HG02623 (cell line): ENCODE measurements at regions not wholly inside any gene's neighbourhood (a gene's known extent, or its start where the extent isn't known, plus 50 kb on each side); places are given as distances from the start of the nearest gene placed in this dataset.

Experiments used
- ATAC-seq: cut with Tn5 transposase; IDR thresholded peaks from one replicate; pipeline ENCODE4 v1.9.1; 2021; ENCODE audit warnings: moderate library complexity; ENCODE audit not compliant: unreplicated experiment

DNA sequence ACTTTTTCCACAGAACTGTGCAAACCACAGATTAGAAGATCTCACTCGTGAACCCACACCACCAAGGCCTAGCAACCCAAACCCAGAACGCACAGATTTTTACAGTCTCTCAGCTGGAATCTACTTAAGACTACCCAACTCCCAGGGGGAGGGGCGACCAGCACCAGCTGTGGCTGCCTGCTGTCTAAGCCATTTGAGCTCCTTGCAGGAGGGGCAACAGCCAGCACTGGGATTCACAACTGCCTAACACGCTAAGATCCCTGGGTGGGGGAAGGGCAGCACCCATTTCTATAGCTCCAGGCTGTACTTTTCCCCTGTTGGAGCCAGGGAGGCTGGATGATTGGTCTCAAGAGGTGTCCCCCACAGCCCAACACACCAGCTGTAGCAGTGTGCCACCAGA lies 368.8 kb downstream of the SUCLA2 start:
- ATAC-seq, result no peak

DNA sequence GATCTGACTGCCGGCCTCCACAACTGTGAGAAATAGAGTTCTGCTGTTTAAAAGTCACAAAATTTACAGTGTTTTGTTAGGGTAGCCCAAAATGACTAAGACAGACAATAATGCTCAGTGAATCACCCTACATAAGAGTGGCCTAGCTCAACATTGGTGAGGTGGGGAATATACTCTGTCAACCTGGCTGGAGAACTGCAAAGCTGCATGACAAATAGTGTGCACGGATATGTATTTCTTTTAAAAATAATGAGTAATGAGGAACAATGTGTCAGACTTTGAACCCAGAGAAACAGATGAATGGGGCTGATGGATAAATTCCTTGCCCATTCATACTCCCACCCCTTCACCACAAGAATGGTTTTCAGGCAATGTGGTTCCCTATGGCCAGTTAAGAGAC lies 372.4 kb downstream of the SUCLA2 start:
- ATAC-seq, result no peak

DNA sequence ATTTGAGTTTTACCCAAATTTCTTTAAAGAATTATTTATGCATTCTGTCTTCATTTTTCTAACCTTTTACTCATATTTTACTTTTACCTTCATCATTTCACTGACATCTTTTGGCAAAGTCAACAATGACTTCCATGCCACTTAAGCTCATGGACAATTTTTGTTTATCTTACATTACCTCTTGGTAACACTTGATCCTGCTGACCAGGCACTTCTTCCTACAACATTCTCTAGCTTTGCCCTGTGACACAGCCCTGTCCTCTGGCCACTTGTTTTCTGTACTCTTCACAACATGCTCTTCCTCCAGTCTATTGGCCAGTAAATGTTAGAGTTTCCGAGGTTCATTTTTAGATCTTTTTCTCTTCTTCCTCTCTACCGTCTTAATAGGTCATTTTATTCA lies 377.2 kb downstream of the SUCLA2 start:
- no peak for ATAC-seq

DNA sequence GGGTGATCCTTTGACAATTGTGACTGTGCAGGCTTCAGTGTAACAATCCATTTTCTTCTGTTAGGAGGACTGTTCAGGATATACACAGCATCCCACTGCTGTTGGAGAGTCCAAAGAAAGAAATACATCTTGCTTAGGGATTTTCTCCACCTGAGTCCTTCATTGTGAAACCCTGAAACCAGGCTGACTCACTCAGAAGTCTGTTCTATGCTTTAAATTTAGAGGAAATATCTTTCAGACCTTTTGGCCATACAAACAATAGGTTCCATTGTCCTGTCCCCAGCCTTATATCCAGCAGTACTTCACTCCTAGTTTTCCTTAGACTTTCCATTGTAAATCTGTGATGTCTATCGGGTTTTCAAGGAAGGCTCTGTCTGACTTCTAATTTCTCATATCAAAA lies 379.1 kb downstream of the SUCLA2 start:
- ATAC-seq, result no peak

DNA sequence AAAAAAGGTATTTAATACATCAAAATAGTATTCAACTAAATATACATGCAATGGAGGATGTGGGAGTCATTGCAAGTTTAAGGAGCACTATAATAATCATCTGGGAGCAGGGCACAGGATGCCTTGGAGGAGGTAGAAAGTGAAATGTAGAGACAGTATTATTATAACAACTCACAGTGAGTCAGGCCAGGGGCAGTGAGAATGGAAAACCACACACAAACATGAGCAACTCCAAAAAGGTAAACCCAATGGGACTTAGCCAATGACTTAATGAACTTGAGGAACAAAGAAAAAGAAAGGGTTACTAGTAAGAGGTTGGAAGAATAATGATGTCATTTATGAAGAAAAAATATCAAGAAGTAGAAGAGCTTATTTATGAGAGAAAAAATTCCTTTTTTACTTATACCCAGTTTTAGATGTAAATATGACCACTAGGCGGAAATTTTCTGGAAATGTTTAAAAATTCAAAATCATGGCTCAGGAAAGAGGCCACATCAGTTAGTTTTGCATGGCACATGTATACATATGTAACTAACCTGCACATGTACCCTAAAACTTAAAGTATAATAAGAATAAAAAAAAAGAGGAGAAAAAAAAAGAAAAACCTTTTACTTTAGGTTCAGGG lies 389.3 kb downstream of the SUCLA2 start:
- ATAC-seq, result no peak

DNA sequence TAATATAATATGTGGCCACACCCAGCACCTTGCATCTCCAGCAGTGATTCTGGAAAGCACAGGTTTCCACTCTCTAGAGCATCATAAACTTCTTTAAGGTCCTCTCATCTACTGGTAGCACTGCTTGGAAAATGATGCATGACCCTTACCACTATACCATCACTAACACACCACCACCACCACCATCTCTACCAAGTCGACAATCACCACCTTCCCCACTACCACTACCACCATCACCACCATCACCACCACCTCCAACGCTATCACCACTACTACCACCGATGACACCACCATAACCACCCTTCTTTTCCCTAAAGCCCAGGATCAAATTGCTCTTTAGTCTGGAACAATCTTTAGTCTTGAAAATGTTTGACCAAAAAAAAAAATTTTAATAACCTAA lies 390.4 kb downstream of the SUCLA2 start:
- no peak for ATAC-seq

DNA sequence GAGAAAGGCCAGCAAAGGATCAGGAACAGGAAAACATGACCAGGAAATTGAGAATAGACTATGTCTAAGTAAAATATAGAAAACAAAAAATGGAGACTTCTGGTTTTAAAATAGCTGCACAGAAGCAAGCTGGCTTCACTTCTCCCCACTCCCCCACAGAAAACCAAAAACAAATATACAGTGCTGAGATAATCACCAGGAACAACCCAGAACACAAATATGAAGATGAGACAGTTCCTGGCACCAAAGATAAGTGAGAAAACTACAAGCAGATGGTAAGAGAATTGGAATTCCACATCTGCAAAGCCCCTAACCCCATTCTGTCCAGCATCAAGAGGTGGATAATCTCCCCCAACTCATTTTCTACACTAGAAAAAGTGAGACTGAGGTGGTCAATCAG lies 397.7 kb downstream of the SUCLA2 start:
- no peak for ATAC-seq

DNA sequence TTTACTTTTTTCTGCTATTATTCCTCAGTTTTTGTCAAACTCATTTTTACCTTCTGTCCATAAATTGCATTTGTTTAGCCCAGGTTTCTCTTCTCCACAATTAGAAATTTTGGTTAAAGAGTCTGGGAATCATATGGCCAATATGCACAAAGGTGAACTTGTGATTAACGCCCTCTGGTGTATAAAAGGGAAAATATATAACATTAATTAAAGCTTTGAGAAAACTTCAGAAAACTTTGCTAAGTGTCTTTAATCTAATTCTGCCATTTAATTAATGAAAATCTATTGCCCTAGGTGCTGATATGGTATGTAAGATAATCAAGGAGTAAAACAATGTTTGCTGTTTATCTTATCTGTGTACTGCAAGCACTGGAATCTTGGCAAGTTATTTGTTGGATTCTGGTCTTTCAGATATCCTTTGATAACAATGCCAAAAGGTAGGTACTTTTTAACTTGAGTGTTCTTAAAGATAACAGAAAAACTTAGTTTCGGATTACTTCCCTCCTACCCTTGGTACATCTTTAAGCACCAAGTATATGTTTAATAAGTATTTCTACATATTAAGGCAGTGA lies 402.6 kb downstream of the SUCLA2 start:
- no peak for ATAC-seq

DNA sequence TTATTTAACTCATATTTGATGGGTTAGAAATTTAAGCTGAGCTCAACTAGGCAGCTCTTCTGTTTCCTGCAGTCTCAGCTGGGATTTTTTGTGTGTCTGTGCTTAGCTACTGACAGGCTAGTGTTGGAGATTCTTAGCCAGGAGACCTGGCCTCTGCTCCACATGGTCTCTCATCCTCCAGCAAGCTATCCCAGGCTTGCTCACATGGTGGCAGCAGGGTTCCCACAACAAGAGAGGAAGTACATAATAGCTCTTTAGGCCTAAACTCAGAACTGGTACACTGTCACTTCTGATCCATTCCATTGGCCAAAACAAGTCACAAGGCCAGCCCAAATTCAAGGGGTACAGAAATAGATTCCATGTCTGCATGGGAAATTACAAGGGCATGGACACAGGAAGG lies 406.2 kb downstream of the SUCLA2 start:
- no peak for ATAC-seq

DNA sequence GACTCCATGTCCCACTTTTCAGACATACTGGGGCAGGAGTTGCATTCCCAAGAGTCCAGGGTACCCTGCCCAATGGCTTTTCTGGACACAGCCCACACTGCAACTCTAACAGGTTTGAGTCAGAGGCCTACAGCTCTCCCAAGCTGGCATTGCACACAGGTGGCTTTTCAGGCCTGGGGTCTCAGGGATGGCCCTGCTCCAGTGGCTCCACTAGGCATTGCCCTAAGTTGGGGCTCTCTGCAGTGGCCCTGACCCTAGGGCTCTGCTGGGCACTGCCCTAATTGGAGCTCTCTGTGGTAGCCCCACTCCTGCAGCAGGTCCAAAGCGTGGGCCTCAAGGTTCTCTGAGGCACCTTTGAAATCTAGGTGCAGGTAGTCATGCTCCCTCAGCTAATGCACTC lies 408.8 kb downstream of the SUCLA2 start:
- ATAC-seq, result no peak

DNA sequence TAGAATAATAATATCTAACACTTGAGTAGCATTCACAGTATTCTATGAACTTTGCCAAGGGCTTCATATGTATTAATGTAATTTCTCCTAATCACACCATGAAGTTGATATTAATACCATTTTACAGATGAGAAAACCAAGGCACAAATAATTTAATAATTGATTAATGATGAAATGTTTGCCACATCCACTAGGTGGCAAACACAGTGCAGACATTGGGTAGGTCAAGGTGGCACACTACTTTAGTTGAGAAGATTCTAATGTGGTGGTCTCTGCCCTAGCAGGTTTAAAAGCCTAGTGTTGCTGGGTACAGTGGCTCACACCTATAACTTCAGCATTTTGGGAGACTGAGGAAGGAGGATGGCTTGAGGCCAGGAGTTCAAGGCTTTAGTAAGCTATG lies 412.4 kb downstream of the SUCLA2 start:
- no peak for ATAC-seq

DNA sequence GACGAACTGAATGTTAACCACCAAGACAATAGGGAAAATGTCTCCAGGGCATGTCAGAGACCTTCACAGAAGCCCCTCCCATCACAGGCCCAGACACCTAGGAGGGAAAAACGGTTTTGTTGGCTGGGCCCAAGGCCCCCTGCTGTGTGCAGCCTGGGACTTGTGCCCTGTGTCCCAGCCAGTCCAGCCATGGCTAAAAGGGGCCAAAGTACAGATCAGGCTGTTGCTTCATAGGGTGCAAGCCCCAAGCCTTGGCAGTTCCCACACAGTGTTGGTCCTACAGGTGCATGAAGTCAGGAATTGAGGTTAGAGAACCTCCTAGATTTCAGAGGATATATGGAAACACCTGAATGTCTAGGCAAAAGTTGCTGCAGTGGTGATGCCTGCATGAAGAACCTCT lies 428.7 kb downstream of the SUCLA2 start:
- ATAC-seq, result no peak

DNA sequence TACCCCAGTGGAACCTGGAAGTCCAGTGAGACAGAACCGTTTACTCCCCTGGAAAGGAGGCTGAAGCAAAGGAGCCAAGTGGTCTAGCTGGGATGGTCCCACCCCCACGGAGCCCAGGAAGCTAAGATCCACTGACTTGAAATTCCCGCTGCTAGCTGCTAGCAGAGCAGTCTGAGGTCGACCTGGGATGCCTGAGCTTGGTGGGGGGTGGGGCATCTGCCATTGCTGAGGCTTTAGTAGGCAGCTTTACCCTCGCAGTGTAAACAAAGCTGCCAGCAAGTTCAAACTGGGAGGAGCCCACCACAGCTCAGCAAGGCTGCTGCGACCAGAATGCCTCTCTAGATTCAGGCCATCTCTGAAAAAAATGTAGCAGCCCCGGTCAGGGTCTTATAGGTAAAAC lies 437.0 kb downstream of the SUCLA2 start:
- ATAC-seq, result no peak

DNA sequence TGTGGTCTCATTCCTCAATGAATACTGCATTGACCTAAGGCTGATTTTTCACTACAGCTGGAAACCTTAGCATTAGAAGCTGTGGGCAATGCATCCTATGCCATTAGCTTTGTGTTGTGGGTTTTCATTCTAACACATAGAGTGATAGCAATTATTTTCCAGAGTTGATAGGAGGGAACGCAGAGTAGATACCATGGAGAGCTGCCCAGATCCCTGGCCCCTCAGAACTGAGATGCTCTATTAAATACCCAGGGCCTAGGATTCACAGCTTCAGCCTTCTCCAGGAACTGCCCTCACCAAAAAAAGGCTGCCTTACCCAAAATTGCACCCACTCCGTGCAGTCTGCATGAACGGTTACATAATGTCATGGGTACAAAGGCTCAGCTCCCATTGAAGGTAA lies 444.4 kb downstream of the SUCLA2 start:
- ATAC-seq, result no peak

DNA sequence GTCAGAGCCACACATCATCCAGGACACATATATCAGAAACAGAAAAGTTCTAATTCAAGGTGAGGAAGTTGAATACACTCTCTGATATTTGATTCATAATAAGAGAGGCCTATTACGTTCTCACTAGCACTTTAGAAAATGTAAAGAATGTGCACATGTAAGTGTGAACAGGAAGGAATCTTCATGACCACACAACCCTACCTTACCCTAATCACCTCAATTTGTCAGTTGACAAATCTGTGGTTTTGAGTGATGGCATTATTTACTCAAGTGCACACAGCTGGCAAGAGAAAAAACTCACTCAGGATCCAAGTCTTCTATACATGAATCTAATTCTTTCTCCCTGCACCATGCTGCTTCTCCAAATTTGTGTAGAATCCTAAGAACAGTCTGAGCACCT lies 445.8 kb downstream of the SUCLA2 start:
- no peak for ATAC-seq

DNA sequence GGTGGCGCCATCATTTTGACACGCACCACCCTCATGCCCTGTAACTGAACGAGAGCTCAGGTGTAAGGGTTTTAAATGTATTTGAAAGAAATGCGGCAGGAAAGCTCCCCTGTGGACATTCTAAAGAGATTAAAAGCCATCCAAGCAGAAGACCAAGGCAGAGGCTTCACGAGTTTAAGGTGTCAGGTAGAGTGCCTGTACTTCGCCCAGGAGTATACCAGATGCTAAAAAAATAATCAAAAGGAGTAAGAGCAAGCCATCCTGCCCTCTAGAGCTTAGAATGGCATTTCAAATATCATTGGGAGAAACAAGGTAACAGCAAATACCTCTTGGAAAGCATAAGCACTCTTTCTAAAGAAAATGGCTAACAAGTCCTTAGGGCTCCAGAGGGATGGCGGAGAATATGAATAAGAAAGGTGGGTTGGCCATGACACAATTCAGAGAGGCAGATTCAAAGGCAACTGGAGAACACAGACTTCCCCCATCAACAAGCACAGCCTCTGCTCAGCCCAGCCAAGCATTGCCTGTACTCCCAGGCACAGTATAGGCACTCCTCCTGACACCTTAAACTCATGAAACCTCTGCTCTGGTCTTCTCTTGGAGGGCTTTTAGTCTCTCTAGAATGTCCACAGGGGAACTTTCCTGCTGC lies 447.6 kb downstream of the SUCLA2 start:
- no peak for ATAC-seq

DNA sequence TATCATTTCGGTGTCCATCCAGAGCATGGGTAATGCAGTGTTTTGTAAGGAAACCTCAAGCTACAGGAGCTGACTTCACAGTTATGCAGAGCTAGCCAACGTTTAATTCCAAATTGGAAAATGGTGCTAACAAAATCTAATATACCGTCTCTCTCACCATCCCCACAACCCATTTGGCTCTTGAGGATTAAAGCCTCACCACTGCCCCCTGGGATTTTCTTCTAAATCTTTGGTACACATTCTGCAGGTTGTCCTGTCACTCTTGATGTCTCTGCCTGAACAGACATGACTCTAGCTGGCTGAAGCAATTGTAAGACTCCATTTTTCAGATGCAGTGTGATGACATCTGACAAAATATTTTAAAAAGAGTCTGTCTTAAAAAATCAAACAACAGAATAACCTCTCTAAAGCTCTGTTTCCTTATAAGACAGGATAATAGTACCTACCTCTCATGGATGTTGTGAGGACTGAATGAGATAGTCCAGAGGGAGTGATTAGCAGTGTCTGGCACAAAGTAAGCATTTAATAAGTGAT lies 451.8 kb downstream of the SUCLA2 start:
- ATAC-seq, result no peak

DNA sequence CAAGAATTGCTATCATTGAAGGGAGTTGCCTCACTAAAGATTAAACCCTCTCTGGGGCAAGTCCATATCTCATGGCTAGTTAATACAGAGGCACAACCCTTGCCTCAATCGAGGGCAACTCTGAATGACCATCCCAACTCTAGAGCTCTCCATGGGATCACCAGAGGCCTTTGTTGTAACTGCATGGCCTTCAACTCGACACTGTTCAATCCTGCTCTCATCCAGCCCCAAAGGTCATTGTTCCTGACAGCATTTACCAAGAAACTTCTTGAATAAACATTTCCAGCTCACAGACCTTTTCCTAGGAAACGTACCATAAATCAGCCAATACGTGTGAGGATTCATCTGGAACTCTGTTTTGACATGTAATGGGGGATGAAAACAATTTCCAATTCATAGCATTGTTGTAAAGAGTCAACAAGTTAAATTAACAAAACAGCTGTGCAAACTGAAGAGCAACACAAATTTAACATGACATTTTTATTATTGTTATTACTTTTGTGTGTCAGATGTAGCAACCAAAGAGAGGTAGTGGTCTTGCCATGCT lies 452.7 kb downstream of the SUCLA2 start:
- no peak for ATAC-seq

DNA sequence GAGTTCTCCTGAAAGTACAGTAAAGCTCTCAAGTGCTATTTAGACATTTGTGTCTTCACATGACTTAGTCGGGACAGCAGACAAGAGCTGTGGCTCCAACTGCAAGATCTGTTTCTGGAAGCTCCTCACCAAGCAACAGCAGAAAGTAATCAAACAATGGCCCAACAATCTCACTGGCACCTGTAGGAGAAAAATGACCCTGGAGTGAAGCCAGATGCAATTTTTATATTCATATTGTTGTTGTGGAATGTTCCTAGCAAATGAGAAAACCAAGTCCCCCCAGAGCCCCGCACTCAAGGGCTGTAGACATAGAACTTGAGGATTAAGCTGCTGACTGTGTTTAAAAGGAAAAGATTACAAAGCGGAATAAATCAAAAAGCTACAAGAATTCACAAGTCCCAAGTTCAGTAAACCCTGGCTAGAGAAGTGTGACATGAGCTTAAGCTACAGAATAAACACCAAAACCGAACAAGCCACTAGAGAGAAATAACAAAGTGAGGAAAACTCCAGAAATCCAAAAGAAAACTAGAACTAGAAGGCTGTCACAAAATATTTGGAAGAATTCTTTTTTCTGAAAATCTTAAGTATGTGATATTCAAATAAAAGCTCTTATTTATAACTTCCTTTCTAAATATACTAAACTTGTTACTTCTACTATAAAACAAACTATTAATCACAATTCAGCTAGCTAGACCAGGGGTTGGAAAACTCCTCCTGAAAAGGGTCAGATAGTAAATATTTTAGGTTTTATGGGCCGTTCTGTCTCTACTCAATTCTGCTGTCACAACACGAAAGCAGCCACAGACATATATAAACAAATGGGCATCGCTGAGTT lies 454.5 kb downstream of the SUCLA2 start:
- ATAC-seq, result no peak

DNA sequence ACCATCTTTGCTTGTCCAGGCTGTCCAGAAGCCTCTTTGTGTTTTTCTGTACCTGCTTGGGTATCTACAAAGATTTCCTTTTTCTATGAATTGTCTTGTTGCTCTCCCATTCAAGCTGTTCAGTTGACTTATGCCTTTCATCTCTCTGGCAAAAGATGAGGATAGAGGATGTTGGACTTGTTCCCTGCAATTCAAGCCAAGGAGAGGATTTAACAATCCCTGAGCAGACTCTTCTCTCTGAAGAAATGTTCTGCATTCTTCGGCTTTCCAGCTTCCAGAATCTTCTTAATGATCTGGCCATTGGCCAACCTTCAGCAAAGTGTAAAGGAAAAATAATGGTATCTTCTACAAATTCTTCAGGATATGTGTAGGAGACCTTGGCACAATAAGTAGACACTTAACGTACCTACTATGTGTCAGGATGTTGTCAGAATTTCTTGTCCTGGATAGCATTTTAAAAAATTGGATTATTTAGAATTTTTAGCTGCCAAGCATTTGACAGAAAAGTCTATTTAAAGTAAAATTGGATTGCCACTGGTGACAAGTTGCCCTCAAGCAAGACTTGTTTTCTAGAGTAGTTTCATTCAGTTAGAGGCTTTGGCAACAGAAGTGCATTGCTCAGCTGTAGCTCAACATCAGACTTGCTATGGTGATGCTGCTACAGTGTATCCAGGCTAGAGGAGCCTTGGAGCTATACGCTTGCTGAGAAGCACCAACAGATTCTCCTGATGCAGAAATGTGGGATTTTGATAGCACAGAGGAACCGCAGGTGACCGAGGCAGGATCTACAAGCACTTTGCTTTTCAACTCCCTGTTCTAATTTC lies 455.7 kb downstream of the SUCLA2 start:
- ATAC-seq, result no peak

DNA sequence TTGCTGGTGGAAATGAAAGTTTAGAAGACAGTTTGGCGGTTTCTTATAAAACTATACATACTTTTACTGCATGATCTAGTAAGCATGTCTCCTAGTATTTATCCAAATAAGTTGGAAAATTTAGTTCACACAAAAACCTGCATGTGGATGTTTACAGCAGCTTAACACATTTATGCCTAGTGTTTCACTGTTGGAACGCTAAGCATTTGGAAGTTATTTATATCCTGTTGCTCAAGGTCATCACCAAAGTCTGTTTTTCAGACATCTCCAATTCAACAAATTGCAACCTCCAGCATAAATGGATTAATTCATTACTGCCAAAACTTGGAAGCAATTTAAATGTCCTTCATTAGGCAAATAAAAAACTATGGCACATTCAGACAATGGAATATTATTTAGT lies 461.8 kb downstream of the SUCLA2 start:
- ATAC-seq, result no peak
